Chondrocyte (in vitro differentiated cells): ENCODE measurements at regions not wholly inside any gene's neighbourhood (a gene's known extent, or its start where the extent isn't known, plus 50 kb on each side); places are given as distances from the start of the nearest gene placed in this dataset.

Experiments
- DNase-seq: peaks from one replicate; pipeline ENCODE4 v3.0.0; 2021; ENCODE audit warnings: mixed read lengths, low spot score
- H3K27ac Mint-ChIP-seq: one replicate; pipeline ENCODE4 v1.8.0; 2021; ENCODE audit warnings: mild to moderate bottlenecking, moderate library complexity, mixed read lengths; ENCODE audit not compliant: unreplicated experiment
- H3K27me3 Mint-ChIP-seq: 2 replicates; pipeline ENCODE4 v1.8.0; 2021; ENCODE audit warnings: low read depth, mixed read lengths
- H3K36me3 Mint-ChIP-seq: 2 replicates; pipeline ENCODE4 v1.8.0; 2021; ENCODE audit warnings: low read depth, mixed read lengths
- H3K4me1 Mint-ChIP-seq: 2 replicates; pipeline ENCODE4 v1.8.0; 2021; ENCODE audit warnings: low read depth, mild to moderate bottlenecking, mixed read lengths
- H3K4me3 Mint-ChIP-seq: one replicate; pipeline ENCODE4 v1.8.0; 2021; ENCODE audit warnings: mild to moderate bottlenecking, moderate library complexity, mixed read lengths; ENCODE audit not compliant: unreplicated experiment
- H3K9me3 Mint-ChIP-seq: 2 replicates; pipeline ENCODE4 v1.8.0; 2021; ENCODE audit warnings: low read depth, mixed read lengths
- TF ChIP-seq, protein P1 (sequence below): fragments of 200-600 bp; sonication (generic); IDR thresholded peaks from 2 replicates; pipeline ENCODE4 v1.5.0; 2021; ENCODE audit warnings: antibody characterized with exemption, mild to moderate bottlenecking, moderate library complexity

DNA sequence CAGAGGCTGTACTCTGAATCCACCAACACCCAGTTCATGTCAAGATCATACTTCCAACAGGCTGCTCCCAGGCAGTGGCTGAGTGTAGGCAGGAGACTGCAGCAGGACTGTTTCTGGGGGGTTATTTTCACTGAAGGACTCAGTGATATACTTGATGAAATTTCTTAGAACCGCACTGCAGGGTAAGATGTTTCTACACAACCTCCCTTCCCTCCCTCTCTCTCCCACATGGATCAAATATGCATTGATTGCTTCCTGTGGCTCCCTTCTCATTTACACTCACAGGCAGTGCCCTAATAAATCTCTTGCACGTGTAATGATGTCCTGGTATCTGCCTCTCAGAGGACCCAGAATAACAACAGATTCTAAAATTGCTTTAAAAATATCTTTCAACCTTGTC is 251.3 kb upstream of the CCDC179 start:
- H3K27ac Mint-ChIP-seq, result no peak overlapping the region
- H3K27me3 Mint-ChIP-seq, result peaks cover 3% of the 10 kb centered on the region
- no peaks in the 10 kb centered on the region for H3K36me3 Mint-ChIP-seq
- TF ChIP-seq, protein P1, sequence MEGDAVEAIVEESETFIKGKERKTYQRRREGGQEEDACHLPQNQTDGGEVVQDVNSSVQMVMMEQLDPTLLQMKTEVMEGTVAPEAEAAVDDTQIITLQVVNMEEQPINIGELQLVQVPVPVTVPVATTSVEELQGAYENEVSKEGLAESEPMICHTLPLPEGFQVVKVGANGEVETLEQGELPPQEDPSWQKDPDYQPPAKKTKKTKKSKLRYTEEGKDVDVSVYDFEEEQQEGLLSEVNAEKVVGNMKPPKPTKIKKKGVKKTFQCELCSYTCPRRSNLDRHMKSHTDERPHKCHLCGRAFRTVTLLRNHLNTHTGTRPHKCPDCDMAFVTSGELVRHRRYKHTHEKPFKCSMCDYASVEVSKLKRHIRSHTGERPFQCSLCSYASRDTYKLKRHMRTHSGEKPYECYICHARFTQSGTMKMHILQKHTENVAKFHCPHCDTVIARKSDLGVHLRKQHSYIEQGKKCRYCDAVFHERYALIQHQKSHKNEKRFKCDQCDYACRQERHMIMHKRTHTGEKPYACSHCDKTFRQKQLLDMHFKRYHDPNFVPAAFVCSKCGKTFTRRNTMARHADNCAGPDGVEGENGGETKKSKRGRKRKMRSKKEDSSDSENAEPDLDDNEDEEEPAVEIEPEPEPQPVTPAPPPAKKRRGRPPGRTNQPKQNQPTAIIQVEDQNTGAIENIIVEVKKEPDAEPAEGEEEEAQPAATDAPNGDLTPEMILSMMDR, result no peak
- H3K4me1 Mint-ChIP-seq, result peaks cover 15% of the 10 kb centered on the region
- H3K9me3 Mint-ChIP-seq, result peaks cover under 1% of the 10 kb centered on the region
- no peak overlapping the region for H3K4me3 Mint-ChIP-seq
- DNase-seq, result no peak

GRCh38 chr11:23112390-23112789 is 252.1 kb upstream of the CCDC179 start:
- DNase-seq, result no peak
- Mint-ChIP-seq H3K27me3 (peaks cover 3% of the 10 kb centered on the region), H3K9me3 (peaks cover 5% of the 10 kb centered on the region), H3K36me3 (peaks cover 3% of the 10 kb centered on the region), H3K4me1 (peaks cover 15% of the 10 kb centered on the region), H3K27ac (no peak overlapping the region), H3K4me3 (no peak overlapping the region)
- TF ChIP-seq, protein P1, result no peak

DNA sequence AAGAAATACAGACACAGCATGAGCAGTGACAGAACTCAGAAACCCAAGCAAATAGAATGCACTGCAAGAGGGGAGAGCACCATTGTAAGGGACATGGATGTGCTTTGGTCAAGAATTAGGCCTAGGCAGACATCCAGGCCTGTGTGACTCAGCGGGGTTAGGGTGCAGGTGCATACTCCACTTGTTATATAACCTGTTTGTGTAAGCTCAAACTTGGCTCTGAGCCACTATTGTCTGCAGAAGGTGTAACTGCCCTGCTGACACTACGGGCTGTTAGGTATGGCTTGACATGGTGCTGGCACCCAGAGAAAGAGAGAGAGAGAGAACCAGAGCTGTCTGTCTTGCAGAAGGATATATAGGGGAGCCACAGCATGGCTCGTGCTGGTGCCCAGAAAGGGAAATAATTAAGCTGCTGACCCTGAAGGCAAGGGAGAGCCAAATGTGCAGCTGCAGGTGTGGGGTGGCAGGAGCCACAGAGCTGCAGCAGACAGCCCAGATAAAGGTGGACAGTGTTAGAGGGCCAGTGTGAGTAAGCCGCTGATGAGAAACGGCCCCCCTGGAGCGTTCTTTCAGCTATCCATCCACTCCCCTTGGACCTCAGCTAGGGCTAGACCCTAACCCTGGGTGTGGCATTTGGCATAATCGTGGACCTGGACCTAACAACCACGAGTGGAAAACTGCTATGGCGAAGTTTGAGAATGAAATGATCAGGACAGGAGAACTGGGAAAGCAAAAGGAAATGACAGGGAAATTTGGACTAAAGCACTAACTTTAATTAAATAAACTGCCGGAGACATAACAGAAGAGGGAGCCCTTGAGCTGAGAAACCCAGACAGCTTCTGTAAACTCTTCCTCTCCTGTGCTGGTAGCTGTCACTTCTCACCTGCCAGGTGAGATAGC is 253.0 kb upstream of the CCDC179 start:
- H3K27me3 Mint-ChIP-seq, result peaks cover 3% of the 10 kb centered on the region
- H3K4me1 Mint-ChIP-seq, result peaks cover 15% of the 10 kb centered on the region
- no peak overlapping the region for H3K4me3 Mint-ChIP-seq
- peaks cover 3% of the 10 kb centered on the region for H3K36me3 Mint-ChIP-seq
- no peak for DNase-seq
- peak overlapping the region; percentile 34 for H3K27ac Mint-ChIP-seq
- H3K9me3 Mint-ChIP-seq, result peaks cover 7% of the 10 kb centered on the region
- TF ChIP-seq, protein P1, result peak; percentile 90

- Mint-ChIP-seq H3K27ac (no peak overlapping the region), H3K4me1 (peaks cover 15% of the 10 kb centered on the region), H3K27me3 (peaks cover 3% of the 10 kb centered on the region), H3K36me3 (peaks cover 3% of the 10 kb centered on the region), H3K4me3 (no peak overlapping the region), H3K9me3 (peaks cover 7% of the 10 kb centered on the region)
- no peak for DNase-seq
- TF ChIP-seq, protein P1, result peak; percentile 25
These were observed 253.6 kb upstream of the CCDC179 start for GRCh38 chr11:23113887-23114216.

GRCh38 chr11:23123753-23124152 is 263.5 kb upstream of the CCDC179 start:
- DNase-seq, result no peak
- Mint-ChIP-seq H3K27me3 (no peaks in the 10 kb centered on the region), H3K36me3 (peaks cover 3% of the 10 kb centered on the region), H3K9me3 (peaks cover 8% of the 10 kb centered on the region), H3K4me3 (no peak overlapping the region), H3K4me1 (peaks cover 5% of the 10 kb centered on the region), H3K27ac (no peak overlapping the region)
- TF ChIP-seq, protein P1, result no peak
